CD4-positive, CD25-positive, alpha-beta regulatory T cell (primary cell): ENCODE measurements at regions not wholly inside any gene's neighbourhood (a gene's known extent, or its start where the extent isn't known, plus 50 kb on each side); places are given as distances from the start of the nearest gene placed in this dataset.
"Not testable (repeated sequence)": the region's sequence is repeated elsewhere in the genome, so short reads cannot be mapped to it uniquely, and the experiment has no call there.

Experiments used
- ATAC-seq, 2 donors: fragments of 150-1000 bp; cut with Tn5 transposase; one replicate each; pipeline ENCODE4 v1.10.0; 2021; ENCODE audit warnings: low read depth in 2 of 2, moderate number of reproducible peaks in 2 of 2, moderate library complexity in 1 of 2
- DNase-seq, 3 donors: peaks; one replicate each; pipeline versions ENCODE4 v3.0.0 to v3.0.0-alpha.2; 2012 to 2022; ENCODE audit warnings: mixed read lengths in 1 of 3
- H3K27ac ChIP-seq: one replicate; pipeline ENCODE4 v1.7.0; 2013; ENCODE audit warnings: mild to moderate bottlenecking, low read length; ENCODE audit not compliant: insufficient read depth, poor library complexity, severe bottlenecking
- H3K27me3 ChIP-seq: one replicate; pipeline ENCODE4 v1.7.0; 2013; ENCODE audit warnings: low read length; ENCODE audit not compliant: control insufficient read depth, insufficient read depth
- H3K36me3 ChIP-seq: one replicate; pipeline ENCODE4 v1.7.0; 2013; ENCODE audit warnings: mild to moderate bottlenecking, low read length, moderate library complexity; ENCODE audit not compliant: control insufficient read depth, insufficient read depth
- H3K4me1 ChIP-seq: 2 replicates; pipeline ENCODE4 v1.7.0; 2013; ENCODE audit warnings: mild to moderate bottlenecking, low read length; ENCODE audit not compliant: insufficient read depth, control insufficient read depth, poor library complexity, severe bottlenecking
- H3K4me3 ChIP-seq: one replicate; pipeline ENCODE4 v1.7.0; 2013; ENCODE audit warnings: low read depth, mild to moderate bottlenecking, low read length, moderate library complexity
- H3K9me3 ChIP-seq, 2 experiments: 1 replicate in 1 of 2; 2 replicates in 1 of 2; pipeline ENCODE4 v1.7.0; 2013; ENCODE audit warnings: low read length in 2 of 2, mild to moderate bottlenecking in 1 of 2, moderate library complexity in 1 of 2; ENCODE audit not compliant: control insufficient read depth in 2 of 2
- H3K27ac Mint-ChIP-seq, 3 donors: one replicate each; pipeline ENCODE4 v1.8.0; 2020 to 2022; ENCODE audit warnings: mild to moderate bottlenecking in 3 of 3, mixed read lengths in 3 of 3, moderate library complexity in 2 of 3
- H3K27me3 Mint-ChIP-seq: one replicate; pipeline ENCODE4 v1.8.0; 2022; ENCODE audit warnings: mild to moderate bottlenecking, mixed read lengths
- H3K36me3 Mint-ChIP-seq: one replicate; pipeline ENCODE4 v1.8.0; 2020; ENCODE audit warnings: mixed read lengths
- H3K4me1 Mint-ChIP-seq, 4 donors: one replicate each; pipeline ENCODE4 v1.8.0; 2020 to 2022; ENCODE audit warnings: mixed read lengths in 4 of 4, mild to moderate bottlenecking in 1 of 4
- H3K4me3 Mint-ChIP-seq, 4 donors: one replicate each; pipeline ENCODE4 v1.8.0; 2020 to 2022; ENCODE audit warnings: mild to moderate bottlenecking in 4 of 4, mixed read lengths in 4 of 4, moderate library complexity in 3 of 4
- H3K9me3 Mint-ChIP-seq, 7 donors: one replicate each; pipeline ENCODE4 v1.8.0; 2020 to 2022; ENCODE audit warnings: mixed read lengths in 7 of 7, mild to moderate bottlenecking in 3 of 7, moderate library complexity in 2 of 7

DNA sequence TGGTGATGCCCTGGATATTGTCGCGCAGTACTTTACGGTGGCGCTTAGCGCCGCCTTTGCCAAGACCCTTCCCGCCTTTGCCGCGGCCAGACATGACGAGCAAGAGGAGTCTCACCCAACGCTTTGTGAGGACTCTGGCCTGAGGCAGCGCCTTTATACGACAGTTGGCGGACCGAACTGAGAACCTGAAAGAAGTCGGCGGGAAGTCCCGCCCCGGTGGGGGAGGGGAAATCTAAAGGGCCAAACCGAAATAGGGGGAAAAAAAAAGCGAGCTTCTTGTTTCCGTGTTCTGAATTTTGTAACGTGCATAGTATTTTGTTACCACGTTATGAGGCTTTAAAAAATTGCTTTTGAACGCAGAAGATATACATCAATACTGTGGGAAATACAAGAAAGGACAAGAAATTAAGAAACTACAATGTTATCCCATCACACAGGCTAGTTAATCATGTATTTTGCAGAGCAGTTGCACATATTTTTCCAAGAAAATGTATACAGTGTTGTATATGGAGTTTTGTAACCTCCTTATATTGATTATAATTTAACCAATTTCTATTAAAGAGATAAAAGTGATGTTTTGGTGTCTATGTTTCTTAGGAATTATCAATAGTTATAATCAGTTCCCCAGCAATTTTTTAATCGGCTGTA, 80.6 kb downstream of the OR2B2 start:
- not testable (repeated sequence) for H3K36me3 Mint-ChIP-seq, H3K27me3 ChIP-seq, H3K36me3 ChIP-seq, H3K9me3 ChIP-seq, H3K9me3 Mint-ChIP-seq, H3K27me3 Mint-ChIP-seq
- ATAC-seq = peak; percentile 63
- Histone ChIP-seq H3K27ac (peak overlapping the region; percentile 93), H3K4me3 (peak overlapping the region; percentile 86), H3K4me1 (peaks cover 35% of the 10 kb centered on the region)
- peak overlapping the region; percentile 89 to 95 (median 94) for H3K4me3 Mint-ChIP-seq
- H3K4me1 Mint-ChIP-seq = peaks cover 9 to 37% (median 34%) of the 10 kb centered on the region in 4 donors
- DNase-seq = peak; percentile 58 to 84 (median 79)
- H3K27ac Mint-ChIP-seq = peak overlapping the region; percentile 92 to 98 (median 95)

DNA sequence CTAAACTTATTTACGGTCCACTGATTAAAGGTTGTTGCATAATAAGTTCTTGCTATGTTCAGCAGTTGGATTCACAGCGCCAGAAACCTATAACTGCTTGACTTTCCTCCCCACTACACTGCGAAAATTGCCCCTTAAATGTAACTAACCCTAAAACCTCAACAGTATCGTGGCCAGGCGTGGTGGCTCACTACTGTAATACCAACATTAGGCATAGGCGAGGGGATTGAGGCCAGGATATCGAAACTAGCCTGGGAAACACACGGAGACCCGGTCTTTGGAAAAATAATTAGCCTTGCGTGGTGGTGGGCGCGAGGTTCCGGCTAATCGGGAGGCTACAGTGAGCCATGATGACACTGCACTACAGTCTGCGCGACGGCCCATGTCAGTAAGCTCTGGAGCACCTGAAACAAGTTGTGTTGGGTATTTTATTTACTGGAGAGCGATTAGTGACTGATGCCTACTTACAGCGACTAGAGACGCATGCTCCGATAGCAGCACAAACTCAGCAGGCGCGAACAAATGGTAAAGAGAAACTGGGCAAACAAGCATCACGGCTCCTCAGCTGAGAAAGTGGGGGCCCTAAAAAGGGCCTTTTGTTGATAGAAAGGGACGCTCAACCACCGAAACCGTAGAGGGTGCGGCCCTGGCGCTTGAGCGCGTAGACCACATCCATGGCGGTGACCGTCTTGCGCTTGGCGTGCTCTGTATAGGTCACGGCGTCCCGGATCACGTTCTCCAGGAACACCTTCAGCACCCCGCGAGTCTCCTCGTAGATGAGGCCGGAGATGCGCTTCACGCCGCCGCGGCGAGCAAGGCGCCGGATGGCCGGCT, 81.4 kb downstream of the OR2B2 start:
- H3K9me3 Mint-ChIP-seq, H3K27me3 ChIP-seq, H3K9me3 ChIP-seq, H3K36me3 Mint-ChIP-seq, H3K36me3 ChIP-seq, H3K27me3 Mint-ChIP-seq: not testable (repeated sequence)
- Histone ChIP-seq H3K4me1 (peaks cover 28% of the 10 kb centered on the region), H3K27ac (peak overlapping the region; percentile 93), H3K4me3 (peak overlapping the region; percentile 86)
- ATAC-seq (peak; percentile 74 to 85), DNase-seq (peak; percentile 30 to 81 (median 81))
- peak overlapping the region; percentile 92 to 98 (median 95) for H3K27ac Mint-ChIP-seq
- peaks cover 9 to 43% (median 36%) of the 10 kb centered on the region in 4 donors for H3K4me1 Mint-ChIP-seq
- peak overlapping the region; percentile 89 to 95 (median 94) for H3K4me3 Mint-ChIP-seq

DNA sequence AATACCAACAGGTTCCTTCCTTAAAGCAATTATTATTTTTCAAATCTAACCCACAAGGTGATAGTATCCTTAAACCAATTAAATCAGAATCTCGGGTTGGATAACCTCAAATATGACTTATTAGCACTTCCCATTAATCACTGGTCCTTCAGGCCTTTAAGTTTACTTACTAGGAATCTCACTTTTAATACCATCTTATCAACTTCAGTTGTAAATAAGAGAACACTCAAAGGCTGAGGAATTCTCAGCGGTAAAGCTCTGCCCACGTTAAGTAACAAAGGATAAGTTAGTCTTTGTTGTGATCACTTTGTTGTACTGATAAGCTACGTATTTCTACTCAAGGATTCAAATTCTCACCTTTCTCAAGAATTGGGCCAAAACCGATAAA, 82.0 kb downstream of the OR2B2 start:
- H3K27me3 Mint-ChIP-seq = no peaks in the 10 kb centered on the region
- Histone ChIP-seq H3K4me1 (peaks cover 29% of the 10 kb centered on the region), H3K27me3 (no peaks in the 10 kb centered on the region), H3K4me3 (peak overlapping the region; percentile 83), H3K36me3 (no peaks in the 10 kb centered on the region), H3K9me3 (no peaks in the 10 kb centered on the region), H3K27ac (peak overlapping the region; percentile 93)
- H3K4me3 Mint-ChIP-seq = peak overlapping the region; percentile 89 to 95 (median 94)
- peak overlapping the region; percentile 92 to 98 (median 95) for H3K27ac Mint-ChIP-seq
- peaks cover 12 to 46% (median 40%) of the 10 kb centered on the region in 4 donors for H3K4me1 Mint-ChIP-seq
- H3K36me3 Mint-ChIP-seq = no peaks in the 10 kb centered on the region
- no peak for DNase-seq
- ATAC-seq = no peak
- peaks cover 0 to 1% (median 0%) of the 10 kb centered on the region in 7 donors for H3K9me3 Mint-ChIP-seq

DNA sequence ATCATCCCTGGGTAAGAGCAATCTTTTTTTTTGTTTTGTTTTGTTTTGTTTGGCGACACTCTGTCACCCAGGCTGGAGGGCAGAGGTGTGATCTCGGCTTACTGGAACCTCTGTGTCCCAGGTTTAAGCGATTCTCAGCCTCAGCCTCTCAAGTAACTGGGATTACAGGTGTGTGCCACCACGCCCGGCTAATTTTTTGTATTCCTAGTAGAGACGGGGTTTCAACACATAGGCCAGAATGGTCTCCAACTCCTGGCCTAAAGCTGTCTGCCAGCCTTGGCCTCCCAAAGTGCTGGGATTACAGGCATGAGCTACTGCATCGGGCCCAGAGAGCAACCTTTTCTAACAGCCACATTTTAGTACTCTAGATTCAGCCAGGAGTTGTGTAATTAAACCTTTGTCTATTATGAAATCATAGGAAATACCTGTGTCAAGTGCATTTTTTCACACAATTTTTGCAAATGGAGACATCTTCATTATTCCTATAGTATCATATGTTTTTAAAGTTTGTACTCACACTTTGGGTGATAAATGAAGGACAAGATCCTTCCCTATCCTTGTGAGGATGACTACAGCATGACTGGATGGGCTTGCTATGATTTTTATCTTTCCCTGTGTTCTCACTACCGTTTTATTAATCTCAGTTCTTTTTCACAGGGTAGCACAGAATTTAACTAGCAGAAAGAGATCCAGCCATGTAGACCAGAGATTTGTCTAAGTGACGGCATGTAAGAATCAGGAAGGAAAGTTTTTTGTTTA, 82.6 kb downstream of the OR2B2 start:
- H3K27ac Mint-ChIP-seq = peak overlapping the region; percentile 92 to 98 (median 95)
- H3K27me3 ChIP-seq = no peaks in the 10 kb centered on the region
- H3K36me3 ChIP-seq = no peaks in the 10 kb centered on the region
- H3K27ac ChIP-seq = peak overlapping the region; percentile 93
- no peak for ATAC-seq
- peak overlapping the region; percentile 89 to 95 (median 94) for H3K4me3 Mint-ChIP-seq
- H3K9me3 Mint-ChIP-seq = peaks cover 0 to 1% (median 0%) of the 10 kb centered on the region in 7 donors
- peaks cover 12 to 47% (median 39%) of the 10 kb centered on the region in 4 donors for H3K4me1 Mint-ChIP-seq
- peak in 1 of 3 donors; percentile 40 for DNase-seq
- no peaks in the 10 kb centered on the region for H3K9me3 ChIP-seq
- H3K4me1 ChIP-seq = peaks cover 31% of the 10 kb centered on the region
- no peaks in the 10 kb centered on the region for H3K36me3 Mint-ChIP-seq
- H3K27me3 Mint-ChIP-seq = no peaks in the 10 kb centered on the region
- peak overlapping the region; percentile 83 for H3K4me3 ChIP-seq

DNA sequence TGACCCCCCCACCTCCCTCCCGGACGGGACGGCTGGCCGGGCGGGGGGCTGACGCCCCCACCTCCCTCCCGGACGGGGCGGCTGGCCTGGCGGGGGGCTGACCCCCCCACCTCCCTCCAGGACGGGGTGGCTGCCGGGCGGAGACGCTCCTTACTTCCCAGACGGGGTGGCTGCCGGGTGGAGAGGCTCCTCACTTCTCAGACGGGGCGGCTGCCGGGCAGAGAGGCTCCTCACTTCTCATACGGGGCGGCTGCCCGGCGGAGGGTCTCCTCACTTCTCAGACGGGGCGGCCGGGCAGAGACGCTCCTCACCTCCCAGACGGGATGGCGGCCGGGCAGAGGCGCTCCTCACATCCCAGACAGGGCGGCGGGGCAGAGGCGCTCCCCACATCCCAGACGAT, 84.7 kb downstream of the OR2B2 start:
- not testable (repeated sequence) for H3K4me3 ChIP-seq, H3K27me3 ChIP-seq, H3K27ac ChIP-seq, H3K9me3 Mint-ChIP-seq, H3K9me3 ChIP-seq, H3K36me3 Mint-ChIP-seq, ATAC-seq, H3K27me3 Mint-ChIP-seq, H3K36me3 ChIP-seq, DNase-seq, H3K4me3 Mint-ChIP-seq, H3K27ac Mint-ChIP-seq
- H3K4me1 ChIP-seq = peaks cover 34% of the 10 kb centered on the region
- H3K4me1 Mint-ChIP-seq = peaks cover 22 to 57% (median 43%) of the 10 kb centered on the region in 4 donors

DNA sequence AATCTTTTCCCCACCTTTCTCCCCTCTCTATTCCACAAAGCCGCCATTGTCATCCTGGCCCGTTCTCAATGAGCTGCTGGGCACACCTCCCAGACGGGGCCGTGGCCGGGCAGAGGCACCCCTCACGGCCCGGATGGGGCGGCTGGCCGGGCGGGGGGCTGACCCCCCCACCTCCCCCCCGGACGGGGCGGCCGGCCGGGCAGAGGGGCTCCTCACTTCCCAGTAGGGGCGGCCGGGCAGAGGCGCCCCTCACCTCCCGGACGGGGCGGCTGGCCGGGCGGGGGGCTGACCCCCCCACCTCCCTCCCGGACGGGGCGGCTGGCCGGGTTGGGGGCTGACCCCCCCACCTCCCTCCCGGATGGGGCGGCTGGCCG, 85.6 kb downstream of the OR2B2 start:
- peaks cover 20 to 61% (median 41%) of the 10 kb centered on the region in 4 donors for H3K4me1 Mint-ChIP-seq
- not testable (repeated sequence) for H3K4me3 ChIP-seq, ATAC-seq, H3K27me3 ChIP-seq, H3K9me3 Mint-ChIP-seq, H3K27ac ChIP-seq, H3K36me3 ChIP-seq, H3K36me3 Mint-ChIP-seq, H3K9me3 ChIP-seq, H3K27me3 Mint-ChIP-seq, DNase-seq
- H3K27ac Mint-ChIP-seq = peak overlapping the region in 1 of 3 donors; percentile 100
- peak overlapping the region in 2 of 4 donors; percentile 69 to 100 for H3K4me3 Mint-ChIP-seq
- H3K4me1 ChIP-seq = peaks cover 28% of the 10 kb centered on the region

DNA sequence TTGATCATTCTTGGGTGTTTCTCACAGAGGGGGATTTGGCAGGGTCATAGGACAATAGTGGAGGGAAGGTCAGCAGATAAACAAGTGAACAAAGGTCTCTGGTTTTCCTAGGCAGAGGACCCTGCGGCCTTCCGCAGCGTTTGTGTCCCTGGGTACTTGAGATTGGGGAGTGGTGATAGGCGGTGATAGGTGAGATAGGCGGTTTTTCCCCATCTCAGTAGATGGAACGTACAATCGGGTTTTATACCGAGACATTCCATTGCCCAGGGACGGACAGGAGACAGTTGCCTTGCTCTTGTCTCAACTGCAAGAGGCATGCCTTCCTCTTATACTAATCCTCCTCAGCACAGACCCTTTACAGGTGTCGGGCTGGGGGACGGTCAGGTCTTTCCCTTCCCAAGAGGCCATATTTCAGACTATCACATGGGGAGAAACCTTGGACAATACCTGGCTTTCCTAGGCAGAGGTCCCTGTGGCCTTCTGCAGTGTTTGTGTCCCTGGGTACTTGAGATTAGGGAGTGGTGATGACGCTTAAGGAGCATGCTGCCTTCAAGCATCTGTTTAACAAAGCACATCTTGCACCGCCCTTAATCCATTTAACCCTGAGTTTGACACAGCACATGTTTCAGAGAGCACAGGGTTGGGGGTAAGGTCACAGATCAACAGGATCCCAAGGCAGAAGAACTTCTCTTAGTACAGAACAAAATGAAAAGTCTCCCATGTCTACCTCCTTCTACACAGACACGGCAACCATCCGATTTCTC, 86.2 kb downstream of the OR2B2 start:
- Mint-ChIP-seq H3K4me3 (peak overlapping the region; percentile 46 to 100 (median 70)), H3K27ac (peak overlapping the region in 2 of 3 donors; percentile 71 to 100), H3K4me1 (peaks cover 17 to 55% (median 40%) of the 10 kb centered on the region in 4 donors)
- not testable (repeated sequence) for DNase-seq, ATAC-seq, H3K9me3 Mint-ChIP-seq, H3K4me3 ChIP-seq, H3K36me3 ChIP-seq, H3K9me3 ChIP-seq, H3K36me3 Mint-ChIP-seq, H3K27me3 Mint-ChIP-seq, H3K27me3 ChIP-seq
- Histone ChIP-seq H3K4me1 (peaks cover 26% of the 10 kb centered on the region), H3K27ac (peak overlapping the region; percentile 91)
